ENCODE measurements at regions not wholly inside any gene's neighbourhood (a gene's known extent, or its start where the extent isn't known, plus 50 kb on each side); places are given as distances from the start of the nearest gene placed in this dataset.

DNA sequence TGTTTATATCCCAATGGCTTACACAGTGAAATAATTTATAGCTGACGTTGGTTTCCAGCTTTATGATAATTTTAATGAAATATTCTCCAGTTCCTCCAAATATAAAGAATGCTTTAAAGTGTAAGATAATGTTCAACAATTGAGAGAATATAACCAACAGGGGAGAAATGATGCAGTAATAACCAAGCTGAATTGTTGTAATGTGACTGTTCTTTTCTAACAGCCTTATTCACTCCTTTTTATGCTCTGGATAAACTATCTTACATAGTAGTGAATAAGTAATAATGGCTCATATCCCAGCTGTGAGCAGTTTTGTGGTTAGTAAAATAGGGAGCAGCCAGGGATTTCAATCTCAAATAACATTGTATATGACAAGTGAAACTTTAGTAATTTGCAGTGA, 2348.7 kb upstream of the ACO1 start:
- Histone ChIP-seq H3K9me3 (ENCODE audit: control insufficient read depth, insufficient read depth, low read depth, low read length) (no peaks in the 10 kb centered on the region), H3K4me3 (ENCODE audit: low read depth, low read length) (no peak overlapping the region), H3K4me1 (ENCODE audit: control insufficient read depth, insufficient read depth, low read length) (no peaks in the 10 kb centered on the region), H3K36me3 (ENCODE audit: control insufficient read depth in 2 of 2, insufficient read depth in 1 of 2, low read length in 2 of 2) (no peaks in the 10 kb centered on the region), H3K27ac (ENCODE audit: extremely low read depth, low read depth, low read length) (no peak overlapping the region)
- CTCF ChIA-PET, result no interaction called here
- TF ChIP-seq, protein P1, sequence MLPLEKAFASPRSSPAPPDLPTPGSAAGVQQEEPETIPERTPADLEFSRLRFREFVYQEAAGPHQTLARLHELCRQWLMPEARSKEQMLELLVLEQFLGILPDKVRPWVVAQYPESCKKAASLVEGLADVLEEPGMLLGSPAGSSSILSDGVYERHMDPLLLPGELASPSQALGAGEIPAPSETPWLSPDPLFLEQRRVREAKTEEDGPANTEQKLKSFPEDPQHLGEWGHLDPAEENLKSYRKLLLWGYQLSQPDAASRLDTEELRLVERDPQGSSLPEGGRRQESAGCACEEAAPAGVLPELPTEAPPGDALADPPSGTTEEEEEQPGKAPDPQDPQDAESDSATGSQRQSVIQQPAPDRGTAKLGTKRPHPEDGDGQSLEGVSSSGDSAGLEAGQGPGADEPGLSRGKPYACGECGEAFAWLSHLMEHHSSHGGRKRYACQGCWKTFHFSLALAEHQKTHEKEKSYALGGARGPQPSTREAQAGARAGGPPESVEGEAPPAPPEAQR (tag by site-specific recombination; IDR thresholded peaks at IDR 0.05), result no peak
- TF ChIP-seq, protein P2, sequence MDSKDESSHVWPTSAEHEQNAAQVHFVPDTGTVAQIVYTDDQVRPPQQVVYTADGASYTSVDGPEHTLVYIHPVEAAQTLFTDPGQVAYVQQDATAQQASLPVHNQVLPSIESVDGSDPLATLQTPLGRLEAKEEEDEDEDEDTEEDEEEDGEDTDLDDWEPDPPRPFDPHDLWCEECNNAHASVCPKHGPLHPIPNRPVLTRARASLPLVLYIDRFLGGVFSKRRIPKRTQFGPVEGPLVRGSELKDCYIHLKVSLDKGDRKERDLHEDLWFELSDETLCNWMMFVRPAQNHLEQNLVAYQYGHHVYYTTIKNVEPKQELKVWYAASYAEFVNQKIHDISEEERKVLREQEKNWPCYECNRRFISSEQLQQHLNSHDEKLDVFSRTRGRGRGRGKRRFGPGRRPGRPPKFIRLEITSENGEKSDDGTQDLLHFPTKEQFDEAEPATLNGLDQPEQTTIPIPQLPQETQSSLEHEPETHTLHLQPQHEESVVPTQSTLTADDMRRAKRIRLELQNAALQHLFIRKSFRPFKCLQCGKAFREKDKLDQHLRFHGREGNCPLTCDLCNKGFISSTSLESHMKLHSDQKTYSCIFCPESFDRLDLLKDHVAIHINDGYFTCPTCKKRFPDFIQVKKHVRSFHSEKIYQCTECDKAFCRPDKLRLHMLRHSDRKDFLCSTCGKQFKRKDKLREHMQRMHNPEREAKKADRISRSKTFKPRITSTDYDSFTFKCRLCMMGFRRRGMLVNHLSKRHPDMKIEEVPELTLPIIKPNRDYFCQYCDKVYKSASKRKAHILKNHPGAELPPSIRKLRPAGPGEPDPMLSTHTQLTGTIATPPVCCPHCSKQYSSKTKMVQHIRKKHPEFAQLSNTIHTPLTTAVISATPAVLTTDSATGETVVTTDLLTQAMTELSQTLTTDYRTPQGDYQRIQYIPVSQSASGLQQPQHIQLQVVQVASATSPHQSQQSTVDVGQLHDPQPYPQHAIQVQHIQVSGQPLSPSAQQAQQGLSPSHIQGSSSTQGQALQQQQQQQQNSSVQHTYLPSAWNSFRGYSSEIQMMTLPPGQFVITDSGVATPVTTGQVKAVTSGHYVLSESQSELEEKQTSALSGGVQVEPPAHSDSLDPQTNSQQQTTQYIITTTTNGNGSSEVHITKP (tag by site-specific recombination; IDR thresholded peaks at IDR 0.05), result no peak
- TF ChIP-seq SP3 (tag by site-specific recombination; IDR thresholded peaks at IDR 0.05), result no peak
- TF ChIP-seq, protein P3, sequence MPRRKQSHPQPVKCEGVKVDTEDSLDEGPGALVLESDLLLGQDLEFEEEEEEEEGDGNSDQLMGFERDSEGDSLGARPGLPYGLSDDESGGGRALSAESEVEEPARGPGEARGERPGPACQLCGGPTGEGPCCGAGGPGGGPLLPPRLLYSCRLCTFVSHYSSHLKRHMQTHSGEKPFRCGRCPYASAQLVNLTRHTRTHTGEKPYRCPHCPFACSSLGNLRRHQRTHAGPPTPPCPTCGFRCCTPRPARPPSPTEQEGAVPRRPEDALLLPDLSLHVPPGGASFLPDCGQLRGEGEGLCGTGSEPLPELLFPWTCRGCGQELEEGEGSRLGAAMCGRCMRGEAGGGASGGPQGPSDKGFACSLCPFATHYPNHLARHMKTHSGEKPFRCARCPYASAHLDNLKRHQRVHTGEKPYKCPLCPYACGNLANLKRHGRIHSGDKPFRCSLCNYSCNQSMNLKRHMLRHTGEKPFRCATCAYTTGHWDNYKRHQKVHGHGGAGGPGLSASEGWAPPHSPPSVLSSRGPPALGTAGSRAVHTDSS (tag by site-specific recombination; IDR thresholded peaks at IDR 0.05), result no peak
- no peak for TF ChIP-seq ZNF600 (tag by site-specific recombination; IDR thresholded peaks at IDR 0.05)
- TF ChIP-seq, protein P4, sequence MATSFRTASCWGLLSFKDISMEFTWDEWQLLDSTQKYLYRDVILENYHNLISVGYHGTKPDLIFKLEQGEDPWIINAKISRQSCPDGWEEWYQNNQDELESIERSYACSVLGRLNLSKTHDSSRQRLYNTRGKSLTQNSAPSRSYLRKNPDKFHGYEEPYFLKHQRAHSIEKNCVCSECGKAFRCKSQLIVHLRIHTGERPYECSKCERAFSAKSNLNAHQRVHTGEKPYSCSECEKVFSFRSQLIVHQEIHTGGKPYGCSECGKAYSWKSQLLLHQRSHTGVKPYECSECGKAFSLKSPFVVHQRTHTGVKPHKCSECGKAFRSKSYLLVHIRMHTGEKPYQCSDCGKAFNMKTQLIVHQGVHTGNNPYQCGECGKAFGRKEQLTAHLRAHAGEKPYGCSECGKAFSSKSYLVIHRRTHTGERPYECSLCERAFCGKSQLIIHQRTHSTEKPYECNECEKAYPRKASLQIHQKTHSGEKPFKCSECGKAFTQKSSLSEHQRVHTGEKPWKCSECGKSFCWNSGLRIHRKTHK (tag by site-specific recombination; IDR thresholded peaks at IDR 0.05), result no peak
- TF ChIP-seq RBAK (tag by site-specific recombination; IDR thresholded peaks at IDR 0.05), result no peak
- no peak for TF ChIP-seq ZNF266 (tag by site-specific recombination; IDR thresholded peaks at IDR 0.05; ENCODE audit: low read depth)
- no peak for TF ChIP-seq ZSCAN16 (tag by site-specific recombination; IDR thresholded peaks at IDR 0.05)
- no peak for TF ChIP-seq ZNF433 (tag by site-specific recombination; IDR thresholded peaks at IDR 0.05; ENCODE audit: low read depth)
- no peak for TF ChIP-seq ZNF404 (tag by site-specific recombination; IDR thresholded peaks at IDR 0.05)
- no peak for TF ChIP-seq ZIC2 (tag by site-specific recombination; IDR thresholded peaks at IDR 0.05)
- no peak for TF ChIP-seq SP2 (tag by site-specific recombination; IDR thresholded peaks at IDR 0.05)
- POLR2A ChIA-PET, result no interaction called here

GRCh38 chr9:30036558-30036957, 2347.9 kb upstream of the ACO1 start:
- no peaks in the 10 kb centered on the region for H3K4me1 ChIP-seq (ENCODE audit: control insufficient read depth, insufficient read depth, low read length)
- no peak overlapping the region for H3K4me3 ChIP-seq (ENCODE audit: low read depth, low read length)
- TF ChIP-seq REPIN1 (tag by site-specific recombination; IDR thresholded peaks at IDR 0.05; ENCODE audit: low read depth) (no peak), ZNF677 (tag by site-specific recombination; IDR thresholded peaks at IDR 0.05) (no peak), SP2 (tag by site-specific recombination; IDR thresholded peaks at IDR 0.05) (no peak), ZNF274 (IDR thresholded peaks at IDR 0.05; ENCODE audit: low read length) (no peak), ZNF274 (tag by site-specific recombination; IDR thresholded peaks at IDR 0.05; ENCODE audit: borderline replicate concordance) (no peak), ZNF350 (tag by site-specific recombination; IDR thresholded peaks at IDR 0.05) (no peak), ZNF654 (tag by site-specific recombination; IDR thresholded peaks at IDR 0.05; ENCODE audit: low read depth) (no peak), MYNN (tag by site-specific recombination; IDR thresholded peaks at IDR 0.05; ENCODE audit: borderline replicate concordance) (no peak)
- no peaks in the 10 kb centered on the region for H3K36me3 ChIP-seq (ENCODE audit: control insufficient read depth in 2 of 2, insufficient read depth in 1 of 2, low read length in 2 of 2)
- H3K9me3 ChIP-seq (ENCODE audit: control insufficient read depth, insufficient read depth, low read depth, low read length), result no peaks in the 10 kb centered on the region
- ChIA-PET CTCF (no interaction called here), POLR2A (no interaction called here)
- H3K27ac ChIP-seq (ENCODE audit: extremely low read depth, low read depth, low read length), result no peak overlapping the region

Data from HEK293 (cell line).